T-cell (primary cell): ENCODE measurements at regions not wholly inside any gene's neighbourhood (a gene's known extent, or its start where the extent isn't known, plus 50 kb on each side); places are given as distances from the start of the nearest gene placed in this dataset.

ENCODE experiments used
- ATAC-seq, 4 experiments: fragments of 200-7000 bp in 3 of 4; fragments of 150-1000 bp in 1 of 4; cut with Tn5 transposase; replicated peaks in 1 of 4; 1 replicate in 3 of 4; 2 replicates in 1 of 4; pipeline ENCODE4 v1.10.0; 2021; ENCODE audit warnings: moderate library complexity in 3 of 4, mild to moderate bottlenecking in 2 of 4, moderate number of reproducible peaks in 1 of 4
- CTCF ChIA-PET, 2 donors: fragments of 300-600 bp; sonication (Branson Sonifier 250); formaldehyde crosslinking; loops; one replicate each; lab custom pipeline; 2022; ENCODE audit warnings: antibody characterized with exemption in 2 of 2; lab: Charles Lee
- POLR2A ChIA-PET, 2 donors: fragments of 300-600 bp; sonication (Branson Sonifier 250); formaldehyde crosslinking; loops; one replicate each; lab custom pipeline; 2022; ENCODE audit warnings: antibody characterized with exemption in 2 of 2; lab: Charles Lee
- DNase-seq, 35 experiments: peaks; one replicate each; pipeline versions ENCODE4 v3.0.0 to v3.0.0-alpha.2; 2013 to 2023
- H3K27ac ChIP-seq: one replicate; pipeline ENCODE4 v1.5.1; 2013; ENCODE audit warnings: low read length
- H3K27me3 ChIP-seq, 2 experiments: replicated peaks in 1 of 2; 1 replicate in 1 of 2; 2 replicates in 1 of 2; pipeline versions ENCODE4 v1.6.1 to v1.7.0; 2013; ENCODE audit warnings: low read length in 1 of 2, mixed read lengths in 1 of 2; ENCODE audit not compliant: control insufficient read depth in 2 of 2, insufficient read depth in 2 of 2; ENCODE audit errors: extremely low read depth in 1 of 2
- H3K36me3 ChIP-seq, 2 donors: 1 replicate in 1 of 2; 2 replicates in 1 of 2; pipeline versions ENCODE4 v1.6.1 to v1.7.0; 2013; ENCODE audit warnings: low read length in 1 of 2; ENCODE audit not compliant: control insufficient read depth in 2 of 2, insufficient read depth in 1 of 2; ENCODE audit errors: extremely low read depth in 1 of 2
- H3K4me1 ChIP-seq, 2 experiments: 1 replicate in 1 of 2; 2 replicates in 1 of 2; pipeline versions ENCODE4 v1.6.1 to v1.7.0; 2013; ENCODE audit warnings: low read length in 2 of 2, mixed read lengths in 1 of 2; ENCODE audit not compliant: insufficient read depth in 2 of 2, control insufficient read depth in 1 of 2; ENCODE audit errors: extremely low read depth in 1 of 2
- H3K4me3 ChIP-seq, 2 donors: 1 replicate in 1 of 2; 2 replicates in 1 of 2; pipeline versions ENCODE4 v1.5.1 to v1.7.0; 2013; ENCODE audit warnings: mild to moderate bottlenecking in 2 of 2, low read length in 1 of 2, moderate library complexity in 1 of 2; ENCODE audit not compliant: control insufficient read depth in 1 of 2; ENCODE audit errors: extremely low read depth in 1 of 2
- H3K9me3 ChIP-seq: 2 replicates; pipeline ENCODE4 v1.7.0; 2013
- H3K27ac Mint-ChIP-seq, 2 donors: one replicate each; pipeline ENCODE4 v1.8.0; 2020 to 2021; ENCODE audit warnings: mild to moderate bottlenecking in 2 of 2, mixed read lengths in 2 of 2
- H3K27me3 Mint-ChIP-seq, 2 donors: one replicate each; pipeline ENCODE4 v1.8.0; 2021 to 2022; ENCODE audit warnings: mixed read lengths in 2 of 2
- H3K36me3 Mint-ChIP-seq: one replicate; pipeline ENCODE4 v1.8.0; 2021; ENCODE audit warnings: mixed read lengths
- H3K4me1 Mint-ChIP-seq, 3 donors: one replicate each; pipeline ENCODE4 v1.8.0; 2020 to 2022; ENCODE audit warnings: mixed read lengths in 3 of 3, mild to moderate bottlenecking in 1 of 3
- H3K4me3 Mint-ChIP-seq, 3 donors: one replicate each; pipeline ENCODE4 v1.8.0; 2020 to 2022; ENCODE audit warnings: mild to moderate bottlenecking in 3 of 3, mixed read lengths in 3 of 3, moderate library complexity in 3 of 3
- H3K9me3 Mint-ChIP-seq, 3 donors: one replicate each; pipeline ENCODE4 v1.8.0; 2020 to 2022; ENCODE audit warnings: mixed read lengths in 3 of 3
- WGBS: methylation state at CpG from one replicate; pipeline ENCODE4 v1.1.5; 2013; ENCODE audit warnings: missing lambda C conversion rate; ENCODE audit not compliant: insufficient coverage; 5-methylcytosine and 5-hydroxymethylcytosine counted together

DNA sequence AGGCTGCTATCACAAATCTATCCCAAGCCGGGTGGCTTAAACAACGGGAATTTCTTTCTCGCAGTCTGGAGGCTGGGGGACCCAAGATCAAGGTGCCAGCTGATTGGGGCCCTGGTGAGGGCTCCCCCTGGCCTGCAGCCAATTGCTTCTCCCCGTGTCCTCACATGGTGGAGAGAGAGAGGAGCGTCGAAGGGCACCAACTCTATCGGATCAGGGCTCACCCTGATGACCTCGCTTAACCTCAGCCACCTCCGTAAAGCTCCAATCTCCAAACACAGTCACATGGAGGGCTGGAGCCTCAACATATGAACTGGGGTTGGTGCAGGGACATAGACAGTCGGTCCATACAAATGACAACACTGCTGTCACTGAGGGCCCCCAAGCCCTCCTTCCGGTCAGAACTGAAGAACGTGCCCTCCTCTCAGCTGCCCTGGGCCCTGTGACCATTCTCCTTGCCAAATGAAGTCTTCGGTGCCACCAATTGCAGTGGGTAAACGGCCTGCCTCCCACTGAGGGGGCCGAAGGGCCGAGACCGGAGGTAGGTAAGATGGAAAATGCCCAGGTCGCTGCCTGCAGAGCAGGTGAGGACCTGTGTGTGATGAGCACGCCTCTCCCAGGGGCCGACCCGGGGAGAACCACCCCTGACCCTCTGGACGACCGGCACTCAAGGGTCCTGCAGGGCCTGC is 211.0 kb downstream of the TOMM20 start:
- no peak overlapping the region for H3K27ac Mint-ChIP-seq
- no peaks in the 10 kb centered on the region for H3K9me3 ChIP-seq
- no peaks in the 10 kb centered on the region for H3K9me3 Mint-ChIP-seq
- WGBS, result 96% methylated on average over 12 of the region's 23 CpGs
- H3K4me3 ChIP-seq, result no peak overlapping the region
- H3K4me1 ChIP-seq, result peaks cover 0 to 7% of the 10 kb centered on the region in 2 experiments
- H3K27me3 ChIP-seq, result peaks cover 0 to 3% of the 10 kb centered on the region in 2 experiments
- no peak overlapping the region for H3K4me3 Mint-ChIP-seq
- ChIA-PET POLR2A (no interaction called here), CTCF (no interaction called here)
- H3K4me1 Mint-ChIP-seq, result peaks cover 7 to 16% (median 12%) of the 10 kb centered on the region in 3 donors
- ATAC-seq (no peak), DNase-seq (no peak)
- no peaks in the 10 kb centered on the region for H3K36me3 Mint-ChIP-seq
- H3K27me3 Mint-ChIP-seq, result no peaks in the 10 kb centered on the region
- no peaks in the 10 kb centered on the region for H3K36me3 ChIP-seq
- H3K27ac ChIP-seq, result no peak overlapping the region

GRCh38 chr1:234916840-234917239 is 211.8 kb downstream of the TOMM20 start:
- no peak overlapping the region for H3K4me3 ChIP-seq
- Mint-ChIP-seq H3K36me3 (no peaks in the 10 kb centered on the region), H3K4me1 (peaks cover 15 to 24% (median 20%) of the 10 kb centered on the region in 3 donors), H3K9me3 (no peaks in the 10 kb centered on the region), H3K4me3 (no peak overlapping the region), H3K27ac (no peak overlapping the region), H3K27me3 (no peaks in the 10 kb centered on the region)
- H3K9me3 ChIP-seq, result no peaks in the 10 kb centered on the region
- H3K27me3 ChIP-seq, result peaks cover 0 to 3% of the 10 kb centered on the region in 2 experiments
- no peak for ATAC-seq
- ChIA-PET CTCF (no interaction called here), POLR2A (no interaction called here)
- H3K4me1 ChIP-seq, result peaks cover 5 to 15% of the 10 kb centered on the region in 2 experiments
- no peaks in the 10 kb centered on the region for H3K36me3 ChIP-seq
- DNase-seq, result no peak
- no peak overlapping the region for H3K27ac ChIP-seq
- 80% methylated on average over 2 of the region's 4 CpGs for WGBS

- ATAC-seq, result no peak
Observed at GRCh38 chr1:234915924-234916675, 212.5 kb downstream of the TOMM20 start.

GRCh38 chr1:234914606-234915290 is 213.9 kb downstream of the TOMM20 start:
- Histone ChIP-seq H3K27me3 (peaks cover 0 to 3% of the 10 kb centered on the region in 2 experiments), H3K9me3 (no peaks in the 10 kb centered on the region), H3K4me3 (no peak overlapping the region), H3K4me1 (peaks cover 10 to 24% of the 10 kb centered on the region in 2 experiments), H3K36me3 (no peaks in the 10 kb centered on the region), H3K27ac (no peak overlapping the region)
- Mint-ChIP-seq H3K27ac (no peak overlapping the region), H3K4me3 (no peak overlapping the region), H3K27me3 (no peaks in the 10 kb centered on the region), H3K4me1 (peaks cover 31 to 40% (median 36%) of the 10 kb centered on the region in 3 donors), H3K9me3 (no peaks in the 10 kb centered on the region), H3K36me3 (no peaks in the 10 kb centered on the region)
- DNase-seq (no peak), ATAC-seq (no peak)
- WGBS, result 93% methylated on average over 7 of the region's 12 CpGs
- ChIA-PET CTCF (no interaction called here), POLR2A (interaction anchor here in 1 of 2 donors (0.6 kb wide), 1 partner anchor 13 kb away, joined by 3 read pairs; no protein-coding TSS in a partner anchor)

More at GRCh38 chr1:234915924-234916675, 212.5 kb downstream of the TOMM20 start:
- H3K9me3 Mint-ChIP-seq, result no peaks in the 10 kb centered on the region
- Histone ChIP-seq H3K4me3 (no peak overlapping the region), H3K4me1 (peaks cover 10 to 22% of the 10 kb centered on the region in 2 experiments), H3K36me3 (no peaks in the 10 kb centered on the region), H3K27ac (no peak overlapping the region), H3K27me3 (peaks cover 0 to 3% of the 10 kb centered on the region in 2 experiments), H3K9me3 (no peaks in the 10 kb centered on the region)
- no peak for DNase-seq
- ChIA-PET CTCF (no interaction called here), POLR2A (no interaction called here)
- peaks cover 23 to 32% (median 28%) of the 10 kb centered on the region in 3 donors for H3K4me1 Mint-ChIP-seq
- H3K4me3 Mint-ChIP-seq, result no peak overlapping the region
- H3K36me3 Mint-ChIP-seq, result no peaks in the 10 kb centered on the region
- H3K27ac Mint-ChIP-seq, result no peak overlapping the region
- no peaks in the 10 kb centered on the region for H3K27me3 Mint-ChIP-seq
- 83% methylated on average over 5 of the region's 16 CpGs for WGBS

GRCh38 chr1:234913771-234914170 is 214.9 kb downstream of the TOMM20 start:
- Mint-ChIP-seq H3K9me3 (no peaks in the 10 kb centered on the region), H3K36me3 (no peaks in the 10 kb centered on the region), H3K27ac (no peak overlapping the region), H3K4me3 (no peak overlapping the region), H3K4me1 (peaks cover 31 to 40% (median 36%) of the 10 kb centered on the region in 3 donors), H3K27me3 (no peaks in the 10 kb centered on the region)
- H3K27ac ChIP-seq, result no peak overlapping the region
- DNase-seq, result no peak
- H3K4me1 ChIP-seq, result peaks cover 10 to 24% of the 10 kb centered on the region in 2 experiments
- WGBS, result 71% methylated on average over 1 of the region's 11 CpGs
- no peak for ATAC-seq
- H3K36me3 ChIP-seq, result no peaks in the 10 kb centered on the region
- no peaks in the 10 kb centered on the region for H3K9me3 ChIP-seq
- H3K4me3 ChIP-seq, result no peak overlapping the region
- peaks cover 0 to 3% of the 10 kb centered on the region in 2 experiments for H3K27me3 ChIP-seq
- ChIA-PET CTCF (no interaction called here), POLR2A (no interaction called here)

DNA sequence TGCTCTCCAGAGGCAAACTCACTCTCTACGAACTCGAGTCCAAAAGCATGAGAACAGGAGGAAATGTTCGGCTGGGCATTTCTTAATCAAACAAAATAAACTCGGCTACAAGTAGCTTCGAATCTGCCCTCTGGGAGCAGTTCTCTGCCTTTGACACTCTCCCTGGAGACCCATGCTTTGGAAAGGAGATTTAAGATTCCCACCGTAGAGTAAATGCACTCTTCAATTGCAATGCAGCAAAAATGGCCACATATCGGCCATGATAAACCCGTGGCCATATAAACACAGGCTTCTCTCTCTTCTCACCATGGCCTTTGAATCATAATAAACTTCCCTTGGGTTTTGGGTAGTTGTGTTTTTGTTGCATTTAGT is 215.4 kb downstream of the TOMM20 start:
- 100% methylated on average over 6 of the region's 8 CpGs for WGBS
- H3K9me3 ChIP-seq, result no peaks in the 10 kb centered on the region
- Mint-ChIP-seq H3K9me3 (no peaks in the 10 kb centered on the region), H3K27ac (peak overlapping the region in 1 of 2 donors; percentile 56), H3K27me3 (no peaks in the 10 kb centered on the region), H3K36me3 (no peaks in the 10 kb centered on the region), H3K4me1 (peaks cover 31 to 40% (median 36%) of the 10 kb centered on the region in 3 donors), H3K4me3 (no peak overlapping the region)
- ATAC-seq, result no peak
- H3K4me1 ChIP-seq, result peaks cover 10 to 24% of the 10 kb centered on the region in 2 experiments
- no peak overlapping the region for H3K27ac ChIP-seq
- no peak overlapping the region for H3K4me3 ChIP-seq
- ChIA-PET POLR2A (no interaction called here), CTCF (no interaction called here)
- DNase-seq, result no peak
- H3K36me3 ChIP-seq, result no peaks in the 10 kb centered on the region
- H3K27me3 ChIP-seq, result peaks cover 0 to under 1% of the 10 kb centered on the region in 2 experiments
